ENCODE measurements at regions not wholly inside any gene's neighbourhood (a gene's known extent, or its start where the extent isn't known, plus 50 kb on each side); places are given as distances from the start of the nearest gene placed in this dataset.

- H3K18ac ChIP-seq (ENCODE audit: low read depth, low read length), result no peak overlapping the region
- H3K23ac ChIP-seq (ENCODE audit: low read depth, low read length), result no peak overlapping the region
- no peak overlapping the region for H3K27ac ChIP-seq (ENCODE audit: insufficient read depth, low read length)
- peaks cover 4% of the 10 kb centered on the region; the same call in 1 of the 2 replicates for H3K27me3 ChIP-seq (ENCODE audit: control insufficient read depth, insufficient read depth, low read length)
- no peaks in the 10 kb centered on the region for H3K36me3 ChIP-seq (ENCODE audit: control insufficient read depth, insufficient read depth, low read length)
- no peaks in the 10 kb centered on the region for H4K20me1 ChIP-seq (ENCODE audit: insufficient read depth, low read length)
- H3K9ac ChIP-seq (ENCODE audit: low read depth, low read length), result no peak overlapping the region
- BruUV-seq (replicated peaks), result no TSS peak
- H2BK120ac ChIP-seq (ENCODE audit: low read depth, low read length), result no peak overlapping the region
- intact Hi-C loops (cut with micrococcal nuclease) (no loop called here), dilution Hi-C loops (cut with HindIII; ENCODE audit: low sequenced_read_pairs, unreplicated experiment) (no loop called here), in situ Hi-C loops (cut with MboI; ENCODE audit: low sequenced_read_pairs) (no loop called here)
- DNase-seq (no peak), ATAC-seq (ENCODE audit: low read depth) (no peak)
- no peak overlapping the region for H4K8ac ChIP-seq (ENCODE audit: low read depth in 2 of 2, low read length in 2 of 2)
- H3K4ac ChIP-seq (ENCODE audit: low read depth, low read length), result no peak overlapping the region
- H2BK15ac ChIP-seq (ENCODE audit: low read depth, low read length), result no peak overlapping the region
- no peak overlapping the region for H2AK5ac ChIP-seq (ENCODE audit: low read depth, low read length)
- H3K79me1 ChIP-seq (ENCODE audit: low read depth in 1 of 2, low read length in 2 of 2), result no peaks in the 10 kb centered on the region
- H3K14ac ChIP-seq (replicated peaks; ENCODE audit: low read depth, low read length), result no peak overlapping the region
- no peak overlapping the region for H2BK5ac ChIP-seq (ENCODE audit: low read depth, low read length, poor library complexity, severe bottlenecking)
- H4K5ac ChIP-seq (ENCODE audit: low read depth, low read length), result no peak overlapping the region
- no peak overlapping the region for H3K56ac ChIP-seq (ENCODE audit: extremely low read depth, insufficient read depth, low read length)
- ChIA-PET POLR2A (ENCODE audit: unreplicated experiment) (no interaction called here), CTCF (interaction anchor here (0.7 kb wide), 1 partner anchor 292 kb away, joined by 3 read pairs; no protein-coding TSS in a partner anchor)
- no peak overlapping the region for H2BK20ac ChIP-seq (ENCODE audit: low read depth, low read length)
- no peak overlapping the region for H3K4me2 ChIP-seq (ENCODE audit: low read depth, low read length)
- H3K9me1 ChIP-seq (ENCODE audit: insufficient read depth, low read length), result no peaks in the 10 kb centered on the region; the same call in 1 of the 2 replicates
- WGBS, 2 experiments (ENCODE audit: extremely low coverage in 2 of 2, insufficient read length in 1 of 2), result no CpG with 5 or more reads among the region's 6 CpGs
- H3K4me3 ChIP-seq (ENCODE audit: insufficient read depth, low read depth, low read length), result no peak overlapping the region
- TF ChIP-seq CEBPB (IDR thresholded peaks at IDR 0.05; ENCODE audit: low read depth, low read length) (no peak), MXI1 (IDR thresholded peaks at IDR 0.05; ENCODE audit: borderline replicate concordance, low read depth, low read length) (no peak), RFX5 (IDR thresholded peaks at IDR 0.05; ENCODE audit: low read depth, low read length) (no peak), RCOR1 (IDR thresholded peaks at IDR 0.05; ENCODE audit: insufficient replicate concordance, low read length) (no peak), RAD21 (IDR thresholded peaks at IDR 0.05; ENCODE audit: low read length) (no peak), NFE2L2 (IDR thresholded peaks at IDR 0.05; ENCODE audit: low read depth, low read length) (no peak), BHLHE40 (IDR thresholded peaks at IDR 0.05; ENCODE audit: low read depth, low read length) (no peak), MAFK (IDR thresholded peaks at IDR 0.05; ENCODE audit: low read depth, low read length) (no peak), USF2 (IDR thresholded peaks at IDR 0.05; ENCODE audit: low read depth, low read length) (no peak)
- H2AFZ ChIP-seq (replicated peaks; ENCODE audit: low read length, poor library complexity), result no peak overlapping the region
- H4K91ac ChIP-seq (ENCODE audit: insufficient read depth, low read depth, low read length), result no peak overlapping the region
- no peak overlapping the region for H2AK9ac ChIP-seq (replicated peaks; ENCODE audit: low read depth, low read length, poor library complexity)
- no peaks in the 10 kb centered on the region for H3K4me1 ChIP-seq (ENCODE audit: control insufficient read depth, insufficient read depth, low read length)
- no peaks in the 10 kb centered on the region for H3K9me3 ChIP-seq (ENCODE audit: control insufficient read depth, insufficient read depth, low read length)
These were observed 77.8 kb upstream of the SLC1A3 start for GRCh38 chr5:36528588-36528987.

All from IMR-90 (cell line).